Lower leg skin (tissue), 3 donors: ENCODE measurements at regions not wholly inside any gene's neighbourhood (a gene's known extent, or its start where the extent isn't known, plus 50 kb on each side); places are given as distances from the start of the nearest gene placed in this dataset.

Experiments
- POLR2A ChIP-seq, 2 donors: fragments of 450-650 bp; IDR thresholded peaks; one replicate each; pipeline ENCODE4 v1.6.1; 2016 to 2017; ENCODE audit warnings: antibody characterized with exemption in 2 of 2, mild to moderate bottlenecking in 1 of 2, moderate library complexity in 1 of 2
- TF ChIP-seq, protein P1 (sequence below), 3 donors: fragments of 450-650 bp; IDR thresholded peaks; one replicate each; pipeline ENCODE4 v1.5.1; 2016; ENCODE audit warnings: antibody characterized with exemption in 3 of 3, mild to moderate bottlenecking in 3 of 3, moderate library complexity in 2 of 3

DNA sequence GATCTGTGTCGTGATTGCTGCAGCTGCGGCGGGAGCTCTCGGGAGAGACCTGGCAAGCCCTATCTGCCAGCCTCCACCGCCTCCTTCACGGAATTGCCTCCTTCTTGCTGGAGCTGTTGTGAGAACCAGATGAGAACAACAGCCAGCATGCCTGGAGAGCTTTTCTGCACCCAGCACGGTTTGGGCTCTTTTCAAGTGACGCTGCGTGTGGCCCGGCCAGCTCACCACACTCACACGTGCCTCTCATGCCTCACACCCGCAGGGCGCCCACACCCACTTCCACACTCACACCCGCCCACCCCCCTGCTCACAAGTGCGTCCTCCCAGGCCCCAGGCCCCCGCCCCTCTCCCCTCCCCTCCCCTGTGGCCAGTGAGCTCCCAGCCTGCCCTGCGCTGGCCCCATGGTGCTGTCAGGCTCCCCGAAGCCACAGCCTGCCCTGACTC lies 135.7 kb upstream of the RUNX3 start:
- TF ChIP-seq, protein P1, sequence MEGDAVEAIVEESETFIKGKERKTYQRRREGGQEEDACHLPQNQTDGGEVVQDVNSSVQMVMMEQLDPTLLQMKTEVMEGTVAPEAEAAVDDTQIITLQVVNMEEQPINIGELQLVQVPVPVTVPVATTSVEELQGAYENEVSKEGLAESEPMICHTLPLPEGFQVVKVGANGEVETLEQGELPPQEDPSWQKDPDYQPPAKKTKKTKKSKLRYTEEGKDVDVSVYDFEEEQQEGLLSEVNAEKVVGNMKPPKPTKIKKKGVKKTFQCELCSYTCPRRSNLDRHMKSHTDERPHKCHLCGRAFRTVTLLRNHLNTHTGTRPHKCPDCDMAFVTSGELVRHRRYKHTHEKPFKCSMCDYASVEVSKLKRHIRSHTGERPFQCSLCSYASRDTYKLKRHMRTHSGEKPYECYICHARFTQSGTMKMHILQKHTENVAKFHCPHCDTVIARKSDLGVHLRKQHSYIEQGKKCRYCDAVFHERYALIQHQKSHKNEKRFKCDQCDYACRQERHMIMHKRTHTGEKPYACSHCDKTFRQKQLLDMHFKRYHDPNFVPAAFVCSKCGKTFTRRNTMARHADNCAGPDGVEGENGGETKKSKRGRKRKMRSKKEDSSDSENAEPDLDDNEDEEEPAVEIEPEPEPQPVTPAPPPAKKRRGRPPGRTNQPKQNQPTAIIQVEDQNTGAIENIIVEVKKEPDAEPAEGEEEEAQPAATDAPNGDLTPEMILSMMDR (IDR thresholded peaks at IDR 0.05): no peak
- TF ChIP-seq POLR2A (IDR thresholded peaks at IDR 0.05): no peak
